GM18867 (cell line): ENCODE measurements at regions not wholly inside any gene's neighbourhood (a gene's known extent, or its start where the extent isn't known, plus 50 kb on each side); places are given as distances from the start of the nearest gene placed in this dataset.

Experiments used
- ATAC-seq: cut with Tn5 transposase; IDR thresholded peaks from one replicate; pipeline ENCODE4 v1.9.1; 2021; ENCODE audit warnings: mild to moderate bottlenecking, moderate library complexity; ENCODE audit not compliant: unreplicated experiment

- ATAC-seq = no peak
Measured at GRCh38 chr18:61225336-61225735, 107.9 kb upstream of the CDH20 start.

- no peak for ATAC-seq
Measured at GRCh38 chr18:61236356-61237057, 96.7 kb upstream of the CDH20 start.

- ATAC-seq = no peak
Measured at GRCh38 chr18:61237529-61237928, 95.7 kb upstream of the CDH20 start.

- no peak for ATAC-seq
Measured at GRCh38 chr18:61239051-61239450, 94.2 kb upstream of the CDH20 start.

GRCh38 chr18:61241260-61241853 is 91.9 kb upstream of the CDH20 start:
- ATAC-seq = no peak

GRCh38 chr18:61244632-61245031 is 88.6 kb upstream of the CDH20 start:
- ATAC-seq = no peak

- no peak for ATAC-seq
Measured at GRCh38 chr18:61245276-61245675, 88.0 kb upstream of the CDH20 start.

- ATAC-seq = peak; percentile 65
Measured at GRCh38 chr18:61248589-61248988, 84.6 kb upstream of the CDH20 start.

GRCh38 chr18:61256291-61256690 is 76.9 kb upstream of the CDH20 start:
- ATAC-seq = no peak

- no peak for ATAC-seq
Measured at GRCh38 chr18:61261870-61262269, 71.4 kb upstream of the CDH20 start.

GRCh38 chr18:61272793-61273192 is 60.4 kb upstream of the CDH20 start:
- ATAC-seq = no peak

- ATAC-seq = no peak
Measured at GRCh38 chr18:61273533-61273932, 59.7 kb upstream of the CDH20 start.

GRCh38 chr18:61274416-61274960 is 58.7 kb upstream of the CDH20 start:
- ATAC-seq = no peak

- no peak for ATAC-seq
Measured at GRCh38 chr18:61277808-61278207, 55.4 kb upstream of the CDH20 start.

- no peak for ATAC-seq
Measured at GRCh38 chr18:61281431-61281830, 51.8 kb upstream of the CDH20 start.

- no peak for ATAC-seq
Measured at GRCh38 chr18:61282926-61283325, 50.3 kb upstream of the CDH20 start.
